NCI-H1694 (cell line): ENCODE measurements at regions not wholly inside any gene's neighbourhood (a gene's known extent, or its start where the extent isn't known, plus 50 kb on each side); places are given as distances from the start of the nearest gene placed in this dataset.
"Not testable (repeated sequence)": the region's sequence is repeated elsewhere in the genome, so short reads cannot be mapped to it uniquely, and the experiment has no call there.

Source experiments
- DNase-seq: peaks from one replicate; lab custom pipeline; 2025; lab: John Stamatoyannopoulos, UW

GRCh38 chr7:69438584-69439412 is 159.5 kb upstream of the AUTS2 start:
- peak; percentile 25 for DNase-seq

- DNase-seq = no peak
Observed at GRCh38 chr7:69439636-69440325, 158.5 kb upstream of the AUTS2 start.

- no peak for DNase-seq
Observed at GRCh38 chr7:69440976-69441375, 157.3 kb upstream of the AUTS2 start.

- no peak for DNase-seq
Observed at GRCh38 chr7:69443136-69443535, 155.1 kb upstream of the AUTS2 start.

- no peak for DNase-seq
Observed at GRCh38 chr7:69445541-69445940, 152.7 kb upstream of the AUTS2 start.

GRCh38 chr7:69446213-69446612 is 152.1 kb upstream of the AUTS2 start:
- DNase-seq = not testable (repeated sequence)

- DNase-seq = no peak
Observed at GRCh38 chr7:69448071-69448470, 150.2 kb upstream of the AUTS2 start.

- DNase-seq = no peak
Observed at GRCh38 chr7:69450456-69450855, 147.8 kb upstream of the AUTS2 start.

- no peak for DNase-seq
Observed at GRCh38 chr7:69451715-69452114, 146.6 kb upstream of the AUTS2 start.

- no peak for DNase-seq
Observed at GRCh38 chr7:69452797-69453196, 145.5 kb upstream of the AUTS2 start.

GRCh38 chr7:69457595-69458504 is 140.4 kb upstream of the AUTS2 start:
- DNase-seq = no peak

- DNase-seq = no peak
Observed at GRCh38 chr7:69464035-69464434, 134.2 kb upstream of the AUTS2 start.

GRCh38 chr7:69465262-69465661 is 133.0 kb upstream of the AUTS2 start:
- no peak for DNase-seq

- DNase-seq = no peak
Observed at GRCh38 chr7:69467826-69468225, 130.4 kb upstream of the AUTS2 start.

GRCh38 chr7:69476416-69476815 is 121.9 kb upstream of the AUTS2 start:
- DNase-seq = no peak

GRCh38 chr7:69482676-69483075 is 115.6 kb upstream of the AUTS2 start:
- no peak for DNase-seq

GRCh38 chr7:69489533-69489932 is 108.7 kb upstream of the AUTS2 start:
- DNase-seq = no peak

- no peak for DNase-seq
Observed at GRCh38 chr7:69498671-69499070, 99.6 kb upstream of the AUTS2 start.

GRCh38 chr7:69502358-69502757 is 95.9 kb upstream of the AUTS2 start:
- DNase-seq = no peak

- no peak for DNase-seq
Observed at GRCh38 chr7:69504733-69505420, 93.4 kb upstream of the AUTS2 start.

- DNase-seq = no peak
Observed at GRCh38 chr7:69508736-69509135, 89.5 kb upstream of the AUTS2 start.

- no peak for DNase-seq
Observed at GRCh38 chr7:69510114-69510513, 88.2 kb upstream of the AUTS2 start.
